SU-DHL-6 (cell line): ENCODE measurements at regions not wholly inside any gene's neighbourhood (a gene's known extent, or its start where the extent isn't known, plus 50 kb on each side); places are given as distances from the start of the nearest gene placed in this dataset.

Experiments
- H2AFZ ChIP-seq: fragments of 200-600 bp; sonication (generic); 2 replicates; pipeline ENCODE4 v1.6.1; 2014; ENCODE audit warnings: low read depth, mild to moderate bottlenecking, moderate library complexity, mixed read lengths, antibody characterized with exemption, low read length; ENCODE audit not compliant: severe bottlenecking
- H3F3A ChIP-seq: fragments of 200-600 bp; shearing (Covaris generic); 2 replicates; pipeline ENCODE4 v1.6.0; 2016; ENCODE audit warnings: antibody characterized with exemption, mild to moderate bottlenecking; ENCODE audit not compliant: insufficient read depth
- H3K27ac ChIP-seq: fragments of 200-600 bp; sonication (generic); 2 replicates; pipeline ENCODE4 v1.5.1; 2016; ENCODE audit warnings: low read depth, mild to moderate bottlenecking, low read length, moderate library complexity, mixed read lengths
- H3K27me3 ChIP-seq: fragments of 200-600 bp; sonication (generic), shearing (Covaris generic); 2 replicates; pipeline ENCODE4 v1.6.0; 2014; ENCODE audit warnings: mild to moderate bottlenecking, low read length
- H3K36me3 ChIP-seq: fragments of 200-600 bp; sonication (generic); 2 replicates; pipeline ENCODE4 v1.6.1; 2014; ENCODE audit warnings: mild to moderate bottlenecking, low read length, mixed read lengths
- H3K4me2 ChIP-seq: fragments of 300-600, 200-600 bp; shearing (Covaris generic), sonication (generic); 2 replicates; pipeline ENCODE4 v1.6.0; 2014; ENCODE audit warnings: low read length, low read depth, mild to moderate bottlenecking; ENCODE audit not compliant: poor library complexity, severe bottlenecking
- H3K4me3 ChIP-seq: fragments of 200-600 bp; sonication (generic); 2 replicates; pipeline ENCODE4 v1.5.1; 2014; ENCODE audit warnings: antibody characterized with exemption, low read length, mild to moderate bottlenecking, mixed read lengths; ENCODE audit not compliant: insufficient read depth, poor library complexity, severe bottlenecking
- H3K79me2 ChIP-seq: fragments of 200-600 bp; sonication (generic); 2 replicates; pipeline ENCODE4 v1.6.1; 2014; ENCODE audit warnings: mild to moderate bottlenecking, low read length, moderate library complexity; ENCODE audit not compliant: insufficient read depth
- H3K9ac ChIP-seq: fragments of 200-600 bp; sonication (generic); 2 replicates; pipeline ENCODE4 v1.7.0; 2014; ENCODE audit warnings: mild to moderate bottlenecking, low read length
- H3K9me2 ChIP-seq: fragments of 200-600 bp; sonication (generic); replicated peaks from 2 replicates; pipeline ENCODE4 v1.6.1; 2014; ENCODE audit warnings: low read length; ENCODE audit not compliant: insufficient read depth
- H3K9me3 ChIP-seq: fragments of 200-600 bp; sonication (generic); 2 replicates; pipeline ENCODE4 v1.6.1; 2014; ENCODE audit warnings: low read length, mixed read lengths; ENCODE audit not compliant: insufficient read depth
- H4K20me1 ChIP-seq: fragments of 200-600 bp; sonication (generic); 2 replicates; pipeline ENCODE4 v1.6.1; 2014; ENCODE audit warnings: low read depth, mild to moderate bottlenecking, antibody characterized with exemption, low read length, moderate library complexity, mixed read lengths
- EZH2phosphoT487 ChIP-seq: fragments of 200-600 bp; sonication (generic), shearing (Covaris generic); conservative IDR thresholded peaks from 2 replicates; pipeline ENCODE4 v1.6.1; 2018; ENCODE audit warnings: mild to moderate bottlenecking, antibody characterized with exemption, low read length, moderate library complexity, mixed read lengths
- TF ChIP-seq, protein P1 (sequence below): fragments of 200-600 bp; sonication (generic); IDR thresholded peaks from one replicate; pipeline ENCODE4 v1.5.1; 2017; ENCODE audit warnings: antibody characterized with exemption, mild to moderate bottlenecking, low read length, moderate library complexity; ENCODE audit not compliant: insufficient read depth, poor library complexity, severe bottlenecking

DNA sequence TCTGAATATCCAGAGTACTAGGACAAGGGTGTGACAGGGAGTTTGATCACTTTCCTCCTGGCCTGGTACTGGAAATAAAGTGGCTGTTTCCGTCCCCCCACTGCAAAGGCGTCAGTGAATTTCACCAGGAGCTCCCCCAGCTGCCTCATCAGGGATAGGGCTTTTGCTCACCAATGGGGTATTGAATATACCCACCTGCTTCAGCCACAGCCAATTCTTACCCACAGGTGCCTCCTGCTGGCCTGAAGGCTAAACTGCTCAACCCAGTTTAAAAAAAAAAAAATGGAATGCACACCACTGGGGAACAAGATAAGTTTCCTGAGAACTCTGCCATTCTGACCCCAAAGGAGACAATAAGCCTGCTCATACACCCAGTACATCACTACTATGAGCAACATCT is 65.3 kb upstream of the MS4A8 start:
- Histone ChIP-seq H3K79me2 (no peaks in the 10 kb centered on the region), H3K9ac (no peak overlapping the region), H3K4me3 (no peak overlapping the region), H2AFZ (no peak overlapping the region), H3K36me3 (no peaks in the 10 kb centered on the region), H3K27ac (no peak overlapping the region), H3K9me2 (no peaks in the 10 kb centered on the region), H3K27me3 (no peaks in the 10 kb centered on the region), H3K4me2 (no peak overlapping the region), H3F3A (no peaks in the 10 kb centered on the region), H3K9me3 (no peaks in the 10 kb centered on the region), H4K20me1 (no peaks in the 10 kb centered on the region)
- TF ChIP-seq EZH2phosphoT487: no peak
- TF ChIP-seq, protein P1, sequence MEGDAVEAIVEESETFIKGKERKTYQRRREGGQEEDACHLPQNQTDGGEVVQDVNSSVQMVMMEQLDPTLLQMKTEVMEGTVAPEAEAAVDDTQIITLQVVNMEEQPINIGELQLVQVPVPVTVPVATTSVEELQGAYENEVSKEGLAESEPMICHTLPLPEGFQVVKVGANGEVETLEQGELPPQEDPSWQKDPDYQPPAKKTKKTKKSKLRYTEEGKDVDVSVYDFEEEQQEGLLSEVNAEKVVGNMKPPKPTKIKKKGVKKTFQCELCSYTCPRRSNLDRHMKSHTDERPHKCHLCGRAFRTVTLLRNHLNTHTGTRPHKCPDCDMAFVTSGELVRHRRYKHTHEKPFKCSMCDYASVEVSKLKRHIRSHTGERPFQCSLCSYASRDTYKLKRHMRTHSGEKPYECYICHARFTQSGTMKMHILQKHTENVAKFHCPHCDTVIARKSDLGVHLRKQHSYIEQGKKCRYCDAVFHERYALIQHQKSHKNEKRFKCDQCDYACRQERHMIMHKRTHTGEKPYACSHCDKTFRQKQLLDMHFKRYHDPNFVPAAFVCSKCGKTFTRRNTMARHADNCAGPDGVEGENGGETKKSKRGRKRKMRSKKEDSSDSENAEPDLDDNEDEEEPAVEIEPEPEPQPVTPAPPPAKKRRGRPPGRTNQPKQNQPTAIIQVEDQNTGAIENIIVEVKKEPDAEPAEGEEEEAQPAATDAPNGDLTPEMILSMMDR: peak; percentile 72

DNA sequence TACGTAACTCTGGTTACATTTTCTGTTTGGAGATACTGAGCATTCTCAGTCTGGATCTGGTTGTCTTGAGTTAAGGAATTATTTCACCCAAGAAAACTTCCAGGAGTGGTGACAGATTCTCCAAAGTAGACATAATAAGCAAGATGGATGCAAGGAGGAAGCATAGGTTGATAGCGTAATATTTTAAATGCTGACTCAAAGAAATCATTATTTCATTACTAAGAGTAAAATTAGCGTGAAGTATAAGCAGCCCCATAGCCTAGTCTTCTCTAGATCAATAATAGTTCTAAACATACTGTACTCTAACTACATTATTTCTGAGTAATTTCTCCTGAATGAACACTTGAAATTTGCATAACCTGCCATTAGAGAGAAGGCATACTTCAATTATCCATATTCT is 57.5 kb upstream of the MS4A8 start:
- Histone ChIP-seq H3K27me3 (no peaks in the 10 kb centered on the region), H3K36me3 (no peaks in the 10 kb centered on the region), H4K20me1 (no peaks in the 10 kb centered on the region), H3K4me2 (no peak overlapping the region), H3K9me3 (no peaks in the 10 kb centered on the region), H2AFZ (no peak overlapping the region), H3K9me2 (no peaks in the 10 kb centered on the region), H3K4me3 (no peak overlapping the region), H3K27ac (no peak overlapping the region), H3K79me2 (no peaks in the 10 kb centered on the region), H3K9ac (no peak overlapping the region), H3F3A (no peaks in the 10 kb centered on the region)
- no peak for TF ChIP-seq EZH2phosphoT487
- TF ChIP-seq, protein P1: no peak

DNA sequence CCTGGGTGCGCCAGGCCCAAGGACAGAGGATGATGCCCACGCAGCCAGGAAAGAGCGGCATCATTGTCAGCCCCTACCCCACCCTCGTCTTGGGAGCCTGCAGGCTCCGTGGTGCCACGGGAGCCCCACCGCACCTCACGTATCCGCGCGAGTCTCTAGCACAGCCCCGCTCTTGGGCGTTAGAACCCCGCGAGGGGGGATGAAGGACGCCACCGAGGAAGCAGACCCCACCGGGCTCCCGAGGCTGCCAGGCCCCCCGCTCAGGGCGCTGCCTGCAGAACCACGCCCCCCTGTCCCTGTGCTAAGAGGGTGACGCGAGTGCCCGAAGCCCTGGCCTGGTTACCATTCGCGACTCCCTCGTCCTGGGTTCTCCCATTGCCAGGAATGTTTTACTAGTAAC is 52.3 kb upstream of the MS4A8 start:
- Histone ChIP-seq H3K27me3 (no peaks in the 10 kb centered on the region), H3K79me2 (no peaks in the 10 kb centered on the region), H3K4me2 (no peak overlapping the region), H3K9me3 (no peaks in the 10 kb centered on the region), H3K9me2 (no peaks in the 10 kb centered on the region), H3F3A (no peaks in the 10 kb centered on the region), H3K36me3 (no peaks in the 10 kb centered on the region), H3K4me3 (no peak overlapping the region), H3K9ac (no peak overlapping the region), H2AFZ (no peak overlapping the region), H4K20me1 (no peaks in the 10 kb centered on the region), H3K27ac (no peak overlapping the region)
- no peak for TF ChIP-seq EZH2phosphoT487
- TF ChIP-seq, protein P1: no peak
